ENCODE measurements at regions not wholly inside any gene's neighbourhood (a gene's known extent, or its start where the extent isn't known, plus 50 kb on each side); places are given as distances from the start of the nearest gene placed in this dataset.

DNA sequence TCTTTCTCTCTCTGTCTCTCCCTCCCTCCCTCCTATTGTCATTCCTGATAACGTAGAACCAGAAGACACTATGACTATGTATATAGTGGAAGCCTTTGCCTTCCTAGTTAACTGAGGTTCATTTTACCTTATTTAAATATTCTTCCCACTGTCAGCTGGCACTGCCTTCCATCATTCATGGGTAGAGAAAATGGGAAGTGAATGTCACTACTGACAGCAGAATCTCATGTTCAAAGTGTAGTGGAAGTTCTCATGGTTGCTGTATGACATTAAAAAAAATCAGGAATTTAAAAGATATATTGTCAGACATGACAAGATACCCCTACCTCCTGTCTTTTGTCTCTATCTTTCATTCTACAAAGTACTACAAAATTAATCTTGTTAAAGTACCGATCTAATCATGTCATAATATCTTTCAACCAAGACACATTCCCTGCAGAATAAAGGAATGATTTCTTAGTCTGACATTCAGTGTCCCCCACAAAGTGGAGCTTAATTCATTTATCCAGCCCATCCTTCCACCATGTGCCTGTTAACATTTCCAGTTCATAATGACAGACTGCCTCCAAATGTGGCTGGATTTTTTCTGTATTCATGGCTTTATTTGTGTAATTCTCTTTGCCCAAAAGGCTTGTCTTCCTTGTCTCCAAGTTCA lies 250.1 kb upstream of the CDH20 start:
- no peaks in the 10 kb centered on the region for H3K4me1 Mint-ChIP-seq
- H3K9me3 Mint-ChIP-seq, result no peaks in the 10 kb centered on the region
- H3K36me3 Mint-ChIP-seq (ENCODE audit: low read depth), result no peaks in the 10 kb centered on the region
- H3K27me3 Mint-ChIP-seq, result no peaks in the 10 kb centered on the region
- no peak overlapping the region for H3K27ac Mint-ChIP-seq
- no peak overlapping the region for H3K4me3 Mint-ChIP-seq
- ATAC-seq (replicated peaks), result no peak

DNA sequence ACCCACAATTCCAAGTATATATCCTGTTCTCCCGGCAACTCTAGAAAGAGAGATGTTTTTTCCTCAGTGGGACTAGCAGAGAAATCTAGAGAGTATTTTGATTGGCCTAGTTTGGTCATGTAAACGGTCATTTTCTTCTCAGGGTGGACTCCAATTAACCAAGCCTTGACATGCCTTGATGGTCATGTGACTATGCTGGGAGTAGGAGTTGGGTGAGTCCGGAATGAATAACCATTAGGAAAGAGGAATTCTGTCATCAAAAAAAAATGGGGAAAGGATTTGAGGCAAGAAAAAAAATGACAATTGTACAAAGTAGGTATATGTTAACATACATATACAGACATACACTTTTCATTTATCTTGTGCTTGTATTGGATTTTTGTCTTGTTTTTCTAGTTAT lies 248.2 kb upstream of the CDH20 start:
- Mint-ChIP-seq H3K4me1 (no peaks in the 10 kb centered on the region), H3K9me3 (no peaks in the 10 kb centered on the region), H3K36me3 (ENCODE audit: low read depth) (no peaks in the 10 kb centered on the region), H3K4me3 (no peak overlapping the region), H3K27me3 (no peaks in the 10 kb centered on the region), H3K27ac (no peak overlapping the region)
- no peak for ATAC-seq (replicated peaks)

DNA sequence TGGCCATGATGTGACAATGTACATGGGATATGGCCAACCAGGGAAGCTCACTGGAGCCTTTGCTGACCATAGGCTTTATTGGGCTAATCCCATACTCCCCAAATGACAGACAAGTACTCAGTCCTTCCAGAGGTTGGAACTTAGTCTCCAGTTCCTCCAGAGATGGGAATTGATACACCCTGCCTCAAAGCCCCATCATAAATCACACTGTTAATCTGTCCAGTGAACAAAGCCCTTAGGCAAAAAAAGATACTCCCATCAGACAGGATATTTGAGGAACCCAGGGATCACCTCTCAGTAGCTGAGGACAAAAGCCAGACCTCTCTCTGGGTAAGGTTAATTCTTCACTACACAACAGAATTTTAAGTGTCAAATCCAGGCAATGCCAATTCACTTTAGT lies 247.5 kb upstream of the CDH20 start:
- no peak for ATAC-seq (replicated peaks)
- Mint-ChIP-seq H3K4me3 (no peak overlapping the region), H3K36me3 (ENCODE audit: low read depth) (no peaks in the 10 kb centered on the region), H3K27me3 (no peaks in the 10 kb centered on the region), H3K4me1 (no peaks in the 10 kb centered on the region), H3K27ac (no peak overlapping the region), H3K9me3 (no peaks in the 10 kb centered on the region)

- no peaks in the 10 kb centered on the region for H3K9me3 Mint-ChIP-seq
- H3K27ac Mint-ChIP-seq, result no peak overlapping the region
- no peaks in the 10 kb centered on the region for H3K27me3 Mint-ChIP-seq
- no peak overlapping the region for H3K4me3 Mint-ChIP-seq
- H3K4me1 Mint-ChIP-seq, result no peaks in the 10 kb centered on the region
- no peak for ATAC-seq (replicated peaks)
- no peaks in the 10 kb centered on the region for H3K36me3 Mint-ChIP-seq (ENCODE audit: low read depth)
Measured at GRCh38 chr18:61086657-61087056, 246.6 kb upstream of the CDH20 start.

GRCh38 chr18:61091379-61091778 lies 241.9 kb upstream of the CDH20 start:
- no peaks in the 10 kb centered on the region for H3K9me3 Mint-ChIP-seq
- no peaks in the 10 kb centered on the region for H3K4me1 Mint-ChIP-seq
- H3K27ac Mint-ChIP-seq, result no peak overlapping the region
- H3K36me3 Mint-ChIP-seq (ENCODE audit: low read depth), result no peaks in the 10 kb centered on the region
- no peak for ATAC-seq (replicated peaks)
- H3K4me3 Mint-ChIP-seq, result no peak overlapping the region
- no peaks in the 10 kb centered on the region for H3K27me3 Mint-ChIP-seq

GRCh38 chr18:61093965-61094364 lies 239.3 kb upstream of the CDH20 start:
- Mint-ChIP-seq H3K4me3 (no peak overlapping the region), H3K9me3 (peaks cover 4% of the 10 kb centered on the region), H3K27ac (no peak overlapping the region), H3K4me1 (no peaks in the 10 kb centered on the region), H3K36me3 (ENCODE audit: low read depth) (no peaks in the 10 kb centered on the region), H3K27me3 (no peaks in the 10 kb centered on the region)
- ATAC-seq (replicated peaks), result no peak

DNA sequence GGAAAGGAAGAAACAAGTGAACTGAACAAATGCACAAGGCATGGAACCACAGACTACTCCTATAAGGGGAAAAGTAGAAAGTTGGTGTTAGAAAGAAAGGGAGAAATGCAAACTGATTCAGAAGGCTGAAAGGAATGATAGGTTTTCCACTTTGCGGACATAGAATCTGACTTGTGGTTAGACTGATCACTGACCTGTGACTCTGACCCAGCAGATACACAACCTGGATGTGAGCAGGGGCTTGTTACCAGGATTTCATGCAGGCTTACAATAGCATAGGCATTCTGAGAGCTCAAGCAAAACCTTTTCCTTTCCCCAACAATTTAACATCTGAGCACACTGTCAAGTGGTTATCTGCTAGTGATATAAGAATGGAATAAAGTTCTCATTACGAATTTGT lies 237.0 kb upstream of the CDH20 start:
- Mint-ChIP-seq H3K4me1 (no peaks in the 10 kb centered on the region), H3K36me3 (ENCODE audit: low read depth) (no peaks in the 10 kb centered on the region), H3K4me3 (no peak overlapping the region), H3K27me3 (peaks cover 5% of the 10 kb centered on the region), H3K9me3 (peaks cover 10% of the 10 kb centered on the region), H3K27ac (no peak overlapping the region)
- ATAC-seq (replicated peaks), result no peak

- Mint-ChIP-seq H3K4me1 (no peaks in the 10 kb centered on the region), H3K4me3 (no peak overlapping the region), H3K27ac (no peak overlapping the region), H3K9me3 (no peaks in the 10 kb centered on the region), H3K36me3 (ENCODE audit: low read depth) (no peaks in the 10 kb centered on the region), H3K27me3 (no peaks in the 10 kb centered on the region)
- no peak for ATAC-seq (replicated peaks)
Measured at GRCh38 chr18:61107113-61107512, 226.1 kb upstream of the CDH20 start.

- Mint-ChIP-seq H3K36me3 (ENCODE audit: low read depth) (no peaks in the 10 kb centered on the region), H3K9me3 (no peaks in the 10 kb centered on the region), H3K27ac (no peak overlapping the region), H3K27me3 (no peaks in the 10 kb centered on the region), H3K4me3 (no peak overlapping the region), H3K4me1 (no peaks in the 10 kb centered on the region)
- ATAC-seq (replicated peaks), result no peak
Measured at GRCh38 chr18:61108706-61109105, 224.5 kb upstream of the CDH20 start.

- ATAC-seq (replicated peaks), result no peak
- Mint-ChIP-seq H3K27me3 (no peaks in the 10 kb centered on the region), H3K4me3 (no peak overlapping the region), H3K4me1 (no peaks in the 10 kb centered on the region), H3K27ac (no peak overlapping the region), H3K36me3 (ENCODE audit: low read depth) (no peaks in the 10 kb centered on the region), H3K9me3 (peaks cover 3% of the 10 kb centered on the region)
Measured at GRCh38 chr18:61123309-61123708, 209.9 kb upstream of the CDH20 start.

DNA sequence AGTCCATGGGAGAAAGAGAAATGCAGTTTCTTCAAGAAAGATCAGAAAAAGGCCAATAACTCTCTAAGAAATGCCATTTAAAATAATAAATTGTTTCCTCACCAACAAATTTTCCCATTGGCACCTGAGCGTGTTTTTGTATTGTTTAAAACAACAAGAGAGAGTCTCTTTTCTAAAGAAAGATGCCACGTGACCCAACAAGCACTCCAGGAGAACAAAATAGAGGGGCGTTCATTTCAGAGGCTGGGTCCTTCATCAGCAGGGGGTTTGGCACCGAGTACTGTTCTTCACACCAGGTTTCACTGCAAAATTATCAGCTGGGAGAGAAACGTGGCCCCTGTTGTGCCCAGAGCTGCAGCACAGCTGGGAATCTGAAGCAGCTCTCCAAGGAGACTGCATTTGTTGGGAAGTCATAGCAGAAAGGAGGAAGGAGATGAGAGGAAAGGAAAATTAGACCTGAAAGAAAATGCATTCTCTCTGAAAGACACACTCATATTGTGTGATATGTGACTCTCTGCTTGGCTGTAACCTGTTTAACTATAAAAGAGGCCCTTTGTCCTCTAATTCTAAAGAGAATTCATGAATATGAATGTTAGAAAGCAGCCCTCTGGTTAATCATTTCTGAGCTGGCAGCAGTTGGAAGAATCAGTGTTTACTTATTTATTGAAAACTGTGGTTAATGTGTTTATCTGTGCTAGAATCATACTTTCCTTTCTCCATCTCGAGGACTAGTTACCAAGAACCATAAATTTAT lies 205.3 kb upstream of the CDH20 start:
- Mint-ChIP-seq H3K36me3 (ENCODE audit: low read depth) (no peaks in the 10 kb centered on the region), H3K4me3 (no peak overlapping the region), H3K9me3 (no peaks in the 10 kb centered on the region), H3K4me1 (no peaks in the 10 kb centered on the region), H3K27ac (no peak overlapping the region), H3K27me3 (no peaks in the 10 kb centered on the region)
- no peak for ATAC-seq (replicated peaks)

DNA sequence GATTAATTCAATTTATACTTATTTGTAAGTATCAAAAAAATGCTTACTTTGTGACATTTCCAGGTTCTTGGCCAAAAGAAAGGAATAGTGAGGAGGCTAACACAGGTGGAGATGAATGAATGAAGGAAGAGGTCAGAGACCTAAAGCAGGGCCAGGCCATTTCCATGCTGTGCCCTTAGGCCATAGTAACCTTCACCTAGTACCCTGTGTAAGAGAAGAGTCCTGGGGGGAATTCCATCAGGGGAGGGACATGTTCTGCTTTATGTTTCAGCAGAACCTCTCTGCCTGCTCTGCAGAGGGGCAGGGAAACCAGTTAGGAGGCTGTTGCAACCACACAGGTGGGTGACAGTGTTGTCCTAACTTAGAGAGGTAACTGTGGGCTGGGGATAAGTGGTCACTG lies 204.2 kb upstream of the CDH20 start:
- no peak overlapping the region for H3K4me3 Mint-ChIP-seq
- no peaks in the 10 kb centered on the region for H3K36me3 Mint-ChIP-seq (ENCODE audit: low read depth)
- no peaks in the 10 kb centered on the region for H3K27me3 Mint-ChIP-seq
- H3K9me3 Mint-ChIP-seq, result no peaks in the 10 kb centered on the region
- no peak overlapping the region for H3K27ac Mint-ChIP-seq
- ATAC-seq (replicated peaks), result no peak
- H3K4me1 Mint-ChIP-seq, result no peaks in the 10 kb centered on the region

GRCh38 chr18:61132031-61132430 lies 201.2 kb upstream of the CDH20 start:
- H3K4me3 Mint-ChIP-seq, result no peak overlapping the region
- H3K36me3 Mint-ChIP-seq (ENCODE audit: low read depth), result no peaks in the 10 kb centered on the region
- no peak overlapping the region for H3K27ac Mint-ChIP-seq
- ATAC-seq (replicated peaks), result no peak
- no peaks in the 10 kb centered on the region for H3K9me3 Mint-ChIP-seq
- no peaks in the 10 kb centered on the region for H3K27me3 Mint-ChIP-seq
- no peaks in the 10 kb centered on the region for H3K4me1 Mint-ChIP-seq

DNA sequence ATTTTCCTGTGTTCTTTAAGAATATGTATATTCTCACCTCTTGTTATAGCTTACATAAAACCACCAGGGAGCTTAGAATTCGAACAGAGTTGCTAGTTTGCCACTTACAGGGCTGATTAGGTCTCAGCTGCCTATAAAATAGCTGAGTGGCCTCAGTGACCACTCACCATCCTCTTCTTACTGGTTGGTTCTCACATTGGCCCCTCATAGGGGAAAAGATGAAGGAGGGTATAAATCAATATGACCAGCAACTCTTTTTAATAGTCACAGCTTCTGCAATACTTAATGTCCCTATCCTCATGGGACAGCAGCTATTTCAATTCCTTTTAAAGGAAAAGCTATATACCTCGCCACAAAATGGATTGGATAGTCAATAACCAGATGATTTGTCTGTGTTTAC lies 199.4 kb upstream of the CDH20 start:
- H3K9me3 Mint-ChIP-seq, result no peaks in the 10 kb centered on the region
- H3K27ac Mint-ChIP-seq, result no peak overlapping the region
- no peak for ATAC-seq (replicated peaks)
- H3K4me3 Mint-ChIP-seq, result no peak overlapping the region
- no peaks in the 10 kb centered on the region for H3K27me3 Mint-ChIP-seq
- no peaks in the 10 kb centered on the region for H3K36me3 Mint-ChIP-seq (ENCODE audit: low read depth)
- no peaks in the 10 kb centered on the region for H3K4me1 Mint-ChIP-seq

GRCh38 chr18:61136711-61137251 lies 196.4 kb upstream of the CDH20 start:
- Mint-ChIP-seq H3K36me3 (ENCODE audit: low read depth) (no peaks in the 10 kb centered on the region), H3K27me3 (no peaks in the 10 kb centered on the region), H3K4me3 (no peak overlapping the region), H3K4me1 (no peaks in the 10 kb centered on the region), H3K27ac (no peak overlapping the region), H3K9me3 (no peaks in the 10 kb centered on the region)
- ATAC-seq (replicated peaks), result no peak
